ENCODE measurements at regions not wholly inside any gene's neighbourhood (a gene's known extent, or its start where the extent isn't known, plus 50 kb on each side); places are given as distances from the start of the nearest gene placed in this dataset.

- no peak for TF ChIP-seq FOXM1 (IDR thresholded peaks at IDR 0.05; ENCODE audit: borderline replicate concordance)
- no peak for TF ChIP-seq SP1 (IDR thresholded peaks at IDR 0.05)
- TF ChIP-seq ZNF384 (IDR thresholded peaks at IDR 0.05) = no peak
- no peak for TF ChIP-seq NFRKB (IDR thresholded peaks at IDR 0.05)
- no peak for TF ChIP-seq HDGF (IDR thresholded peaks at IDR 0.05; ENCODE audit: borderline replicate concordance)
- no peak for TF ChIP-seq SUZ12 (IDR thresholded peaks at IDR 0.05)
- TF ChIP-seq, protein P1, sequence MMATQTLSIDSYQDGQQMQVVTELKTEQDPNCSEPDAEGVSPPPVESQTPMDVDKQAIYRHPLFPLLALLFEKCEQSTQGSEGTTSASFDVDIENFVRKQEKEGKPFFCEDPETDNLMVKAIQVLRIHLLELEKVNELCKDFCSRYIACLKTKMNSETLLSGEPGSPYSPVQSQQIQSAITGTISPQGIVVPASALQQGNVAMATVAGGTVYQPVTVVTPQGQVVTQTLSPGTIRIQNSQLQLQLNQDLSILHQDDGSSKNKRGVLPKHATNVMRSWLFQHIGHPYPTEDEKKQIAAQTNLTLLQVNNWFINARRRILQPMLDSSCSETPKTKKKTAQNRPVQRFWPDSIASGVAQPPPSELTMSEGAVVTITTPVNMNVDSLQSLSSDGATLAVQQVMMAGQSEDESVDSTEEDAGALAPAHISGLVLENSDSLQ (IDR thresholded peaks at IDR 0.05) = no peak
- no peak for TF ChIP-seq BHLHE40 (IDR thresholded peaks at IDR 0.05; ENCODE audit: borderline replicate concordance)
- TF ChIP-seq LEF1 (IDR thresholded peaks at IDR 0.05; ENCODE audit: borderline replicate concordance) = no peak
- TF ChIP-seq ELF4 (IDR thresholded peaks at IDR 0.05) = no peak
- no peak for TF ChIP-seq TARDBP (IDR thresholded peaks at IDR 0.05)
- no peak for TF ChIP-seq L3MBTL2 (conservative IDR thresholded peaks at IDR 0.05)
These were observed 100.2 kb upstream of the AKAP13 start for GRCh38 chr15:85280203-85280602.

Measured in HEK293T (cell line).